Osteocyte (in vitro differentiated cells): ENCODE measurements at regions not wholly inside any gene's neighbourhood (a gene's known extent, or its start where the extent isn't known, plus 50 kb on each side); places are given as distances from the start of the nearest gene placed in this dataset.

ENCODE experiments used
- DNase-seq: peaks from one replicate; pipeline ENCODE4 v3.0.0; 2021; ENCODE audit warnings: mixed read lengths; ENCODE audit not compliant: unreplicated experiment; ENCODE audit errors: extremely low spot score
- H3K27ac Mint-ChIP-seq: one replicate; pipeline ENCODE4 v1.8.0; 2021; ENCODE audit warnings: mild to moderate bottlenecking, mixed read lengths; ENCODE audit not compliant: unreplicated experiment
- H3K27me3 Mint-ChIP-seq: one replicate; pipeline ENCODE4 v1.8.0; 2021; ENCODE audit warnings: mixed read lengths; ENCODE audit not compliant: unreplicated experiment
- H3K36me3 Mint-ChIP-seq: one replicate; pipeline ENCODE4 v1.8.0; 2021; ENCODE audit warnings: mixed read lengths; ENCODE audit not compliant: unreplicated experiment
- H3K4me1 Mint-ChIP-seq: one replicate; pipeline ENCODE4 v1.8.0; 2021; ENCODE audit warnings: mixed read lengths; ENCODE audit not compliant: unreplicated experiment
- H3K4me3 Mint-ChIP-seq: one replicate; pipeline ENCODE4 v1.8.0; 2021; ENCODE audit warnings: mild to moderate bottlenecking, moderate library complexity, mixed read lengths; ENCODE audit not compliant: unreplicated experiment
- H3K9me3 Mint-ChIP-seq: one replicate; pipeline ENCODE4 v1.8.0; 2021; ENCODE audit warnings: mixed read lengths; ENCODE audit not compliant: unreplicated experiment
- TF ChIP-seq, protein P1 (sequence below): fragments of 200-600 bp; sonication (generic); IDR thresholded peaks from 2 replicates; pipeline ENCODE4 v1.5.0; 2021; ENCODE audit warnings: antibody characterized with exemption, mild to moderate bottlenecking, moderate library complexity

DNA sequence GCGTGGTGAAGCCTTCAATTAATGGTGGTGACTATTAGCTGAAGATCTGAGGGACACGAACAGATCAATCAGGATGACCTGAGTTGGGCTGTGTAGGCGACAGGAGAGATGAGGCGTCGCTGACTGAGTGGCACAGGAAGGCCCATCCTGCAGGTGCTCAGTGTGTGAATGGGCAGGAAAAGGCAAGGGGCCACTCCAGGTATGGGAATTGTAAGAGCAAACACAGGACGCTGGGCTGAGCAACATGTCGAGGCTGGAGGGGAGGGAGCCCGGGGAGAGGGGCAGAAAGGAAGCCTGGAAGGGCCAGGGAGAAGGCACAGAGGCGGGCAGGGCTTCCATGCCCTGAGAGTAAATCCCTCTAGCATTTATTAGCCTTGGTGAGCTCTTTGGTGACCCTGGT is 151.0 kb downstream of the VEGFA start:
- no peaks in the 10 kb centered on the region for H3K36me3 Mint-ChIP-seq
- no peak overlapping the region for H3K27ac Mint-ChIP-seq
- no peak overlapping the region for H3K4me3 Mint-ChIP-seq
- TF ChIP-seq, protein P1, sequence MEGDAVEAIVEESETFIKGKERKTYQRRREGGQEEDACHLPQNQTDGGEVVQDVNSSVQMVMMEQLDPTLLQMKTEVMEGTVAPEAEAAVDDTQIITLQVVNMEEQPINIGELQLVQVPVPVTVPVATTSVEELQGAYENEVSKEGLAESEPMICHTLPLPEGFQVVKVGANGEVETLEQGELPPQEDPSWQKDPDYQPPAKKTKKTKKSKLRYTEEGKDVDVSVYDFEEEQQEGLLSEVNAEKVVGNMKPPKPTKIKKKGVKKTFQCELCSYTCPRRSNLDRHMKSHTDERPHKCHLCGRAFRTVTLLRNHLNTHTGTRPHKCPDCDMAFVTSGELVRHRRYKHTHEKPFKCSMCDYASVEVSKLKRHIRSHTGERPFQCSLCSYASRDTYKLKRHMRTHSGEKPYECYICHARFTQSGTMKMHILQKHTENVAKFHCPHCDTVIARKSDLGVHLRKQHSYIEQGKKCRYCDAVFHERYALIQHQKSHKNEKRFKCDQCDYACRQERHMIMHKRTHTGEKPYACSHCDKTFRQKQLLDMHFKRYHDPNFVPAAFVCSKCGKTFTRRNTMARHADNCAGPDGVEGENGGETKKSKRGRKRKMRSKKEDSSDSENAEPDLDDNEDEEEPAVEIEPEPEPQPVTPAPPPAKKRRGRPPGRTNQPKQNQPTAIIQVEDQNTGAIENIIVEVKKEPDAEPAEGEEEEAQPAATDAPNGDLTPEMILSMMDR, result no peak
- peaks cover 7% of the 10 kb centered on the region for H3K27me3 Mint-ChIP-seq
- H3K9me3 Mint-ChIP-seq, result no peaks in the 10 kb centered on the region
- peaks cover 7% of the 10 kb centered on the region for H3K4me1 Mint-ChIP-seq
- DNase-seq, result no peak

DNA sequence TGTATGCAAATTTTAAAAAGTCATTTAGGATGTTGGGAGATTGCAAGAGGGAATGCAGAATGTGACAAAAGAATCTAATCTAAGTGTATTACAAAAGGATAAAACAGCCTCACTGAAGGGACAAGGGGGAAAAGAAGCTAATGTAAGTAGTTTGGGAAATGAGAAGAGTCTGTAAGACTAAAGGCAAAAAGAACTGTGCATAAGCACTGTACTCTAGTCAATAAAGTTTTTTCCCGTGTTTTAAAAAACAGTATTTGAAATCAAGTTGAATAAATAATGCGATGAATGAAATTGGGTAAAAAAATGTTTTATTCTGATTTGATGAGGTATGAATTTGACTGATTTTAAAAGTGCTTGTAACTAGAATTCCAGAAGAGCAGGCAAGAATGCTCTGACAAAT is 149.8 kb downstream of the VEGFA start:
- TF ChIP-seq, protein P1, result no peak
- Mint-ChIP-seq H3K4me3 (no peak overlapping the region), H3K9me3 (no peaks in the 10 kb centered on the region), H3K4me1 (peaks cover 7% of the 10 kb centered on the region), H3K27me3 (peaks cover 7% of the 10 kb centered on the region), H3K27ac (no peak overlapping the region), H3K36me3 (no peaks in the 10 kb centered on the region)
- DNase-seq, result no peak

DNA sequence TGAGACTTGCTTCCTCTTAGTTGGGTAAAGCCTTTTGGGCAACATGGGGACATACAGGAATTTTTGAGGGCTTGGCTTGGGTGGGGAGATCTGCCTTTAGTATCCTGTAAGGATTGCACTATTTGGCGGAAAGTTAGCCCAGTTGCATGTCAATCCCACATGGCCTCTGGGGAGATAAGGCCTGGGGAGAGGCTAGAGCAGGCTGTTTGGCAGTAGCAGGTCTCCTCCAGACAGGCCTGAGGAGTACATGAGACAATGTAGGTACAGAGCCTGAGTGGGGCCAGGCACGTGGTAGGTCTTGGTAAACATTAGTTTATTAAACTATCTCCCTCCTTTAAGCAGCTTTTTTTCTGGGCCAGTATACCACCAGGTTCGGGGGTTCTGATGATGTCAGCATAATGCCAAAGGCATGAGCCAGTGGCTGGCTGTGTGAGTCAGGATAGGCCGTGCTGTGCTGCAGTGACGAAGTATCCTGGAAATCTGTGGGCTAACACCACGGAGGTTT is 147.9 kb downstream of the VEGFA start:
- H3K4me3 Mint-ChIP-seq, result no peak overlapping the region

DNA sequence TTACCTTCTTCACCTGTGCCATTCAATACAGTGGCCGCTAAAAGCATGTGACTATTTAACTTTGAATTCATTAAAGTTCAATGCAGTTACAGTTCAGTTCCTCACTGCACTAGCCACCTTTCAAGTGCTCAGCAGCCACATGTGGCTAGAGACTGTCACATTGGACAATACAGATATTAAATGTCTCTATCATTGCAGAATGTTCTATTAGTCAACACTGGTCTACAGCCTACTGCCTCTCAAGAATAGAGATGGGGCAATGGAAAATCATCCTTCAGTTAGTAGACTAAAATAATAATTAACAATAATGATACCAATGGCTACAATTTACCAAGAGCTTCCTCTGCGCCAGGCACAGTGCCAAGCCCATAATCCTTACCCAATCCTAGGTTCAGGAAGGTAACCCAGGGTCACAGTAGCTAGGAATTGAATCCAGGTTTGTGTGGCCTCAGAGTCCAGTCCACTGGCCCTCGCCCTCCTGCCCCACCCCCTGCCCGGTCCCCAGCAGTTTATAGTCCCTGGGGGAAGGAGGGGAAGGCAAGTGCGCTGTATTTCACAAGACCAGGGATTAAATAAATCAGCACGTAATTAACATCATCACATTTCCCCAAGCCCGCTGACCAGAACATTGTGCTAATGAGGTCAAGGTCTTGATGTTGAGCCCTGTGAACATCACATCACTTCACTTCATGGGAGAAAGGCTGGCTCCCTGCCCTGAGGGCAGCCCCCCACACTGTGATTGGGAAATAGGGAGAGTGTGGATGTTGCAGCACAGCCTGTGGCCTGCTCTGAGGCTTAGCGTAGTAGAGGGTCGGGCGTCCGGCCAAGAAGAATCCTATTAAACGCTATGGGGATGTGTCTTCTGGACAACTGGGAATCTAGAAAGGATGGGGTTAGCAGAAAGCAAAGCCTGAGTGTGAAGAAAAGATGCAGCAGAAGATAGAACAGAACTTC is 147.2 kb downstream of the VEGFA start:
- TF ChIP-seq, protein P1, result no peak
- H3K4me3 Mint-ChIP-seq, result no peak overlapping the region
- no peaks in the 10 kb centered on the region for H3K36me3 Mint-ChIP-seq
- DNase-seq, result no peak
- no peaks in the 10 kb centered on the region for H3K9me3 Mint-ChIP-seq
- peaks cover 7% of the 10 kb centered on the region for H3K27me3 Mint-ChIP-seq
- H3K27ac Mint-ChIP-seq, result no peak overlapping the region
- H3K4me1 Mint-ChIP-seq, result no peaks in the 10 kb centered on the region

More for the DNA sequence above, 147.9 kb downstream of the VEGFA start:
- no peaks in the 10 kb centered on the region for H3K9me3 Mint-ChIP-seq
- H3K4me1 Mint-ChIP-seq, result no peaks in the 10 kb centered on the region
- no peaks in the 10 kb centered on the region for H3K36me3 Mint-ChIP-seq
- DNase-seq, result no peak
- TF ChIP-seq, protein P1, result no peak
- no peak overlapping the region for H3K27ac Mint-ChIP-seq
- peaks cover 7% of the 10 kb centered on the region for H3K27me3 Mint-ChIP-seq
